ENCODE measurements at regions not wholly inside any gene's neighbourhood (a gene's known extent, or its start where the extent isn't known, plus 50 kb on each side); places are given as distances from the start of the nearest gene placed in this dataset.
"Not testable (repeated sequence)": the region's sequence is repeated elsewhere in the genome, so short reads cannot be mapped to it uniquely, and the experiment has no call there.

DNA sequence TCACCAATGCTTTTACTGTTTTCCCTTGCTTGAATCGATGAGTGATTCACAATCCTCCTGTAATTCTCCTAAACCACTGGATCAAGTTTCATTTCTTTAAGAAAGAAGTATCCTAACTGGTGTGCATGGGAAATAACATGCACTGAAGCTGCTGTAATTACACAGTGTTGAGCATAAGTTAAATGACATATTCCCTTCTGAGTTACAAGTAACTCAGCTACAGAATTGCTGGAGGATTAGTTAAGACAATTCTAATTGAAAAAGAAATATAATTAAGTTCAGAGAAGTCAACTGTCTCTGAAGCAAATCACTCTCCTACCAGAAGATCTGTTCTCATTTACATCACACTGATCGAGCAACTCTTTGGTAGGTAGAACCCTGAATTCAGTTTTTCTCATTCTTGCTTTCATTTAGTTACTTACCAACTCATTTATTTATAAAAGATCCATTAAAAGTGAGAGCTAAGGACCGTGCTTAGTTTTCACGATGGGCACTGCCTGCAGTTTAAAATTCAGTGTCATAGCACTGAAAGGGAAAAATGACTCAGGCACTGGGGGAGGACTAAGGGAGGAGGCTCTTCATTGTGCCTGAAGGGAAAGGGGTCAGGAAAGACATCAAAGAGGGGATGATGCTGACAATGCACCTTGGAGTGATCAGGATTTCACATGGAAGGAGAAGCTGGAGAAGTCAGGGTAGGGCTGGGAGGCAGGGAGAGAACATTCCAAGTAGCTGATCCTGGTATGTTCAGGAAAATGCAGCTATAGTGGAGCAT is 327.2 kb downstream of the EMP1 start:
- Histone ChIP-seq H3K79me2 (no peaks in the 10 kb centered on the region), H3K36me3 (replicated peaks; ENCODE audit: insufficient read depth, low read depth) (no peaks in the 10 kb centered on the region), H3K9me3 (ENCODE audit: low read depth) (no peaks in the 10 kb centered on the region), H3K4me2 (no peak overlapping the region), H2AFZ (no peak overlapping the region), H3K4me1 (ENCODE audit: insufficient read depth) (no peaks in the 10 kb centered on the region), H3K27me3 (no peaks in the 10 kb centered on the region), H4K20me1 (ENCODE audit: insufficient read depth, poor library complexity, severe bottlenecking) (no peaks in the 10 kb centered on the region), H3K9me2 (replicated peaks; ENCODE audit: insufficient read depth) (no peaks in the 10 kb centered on the region), H3K4me3 (no peak overlapping the region), H3K27ac (no peak overlapping the region)
- no peak for DNase-seq (ENCODE audit: low spot score)
- 58% methylated on average over 4 of the region's 4 CpGs for WGBS (ENCODE audit: low lambda C conversion rate, missing lambda C conversion rate)
- TF ChIP-seq EZH2phosphoT487 (IDR thresholded peaks at IDR 0.05; ENCODE audit: low read depth, severe bottlenecking, unreplicated experiment): no peak

DNA sequence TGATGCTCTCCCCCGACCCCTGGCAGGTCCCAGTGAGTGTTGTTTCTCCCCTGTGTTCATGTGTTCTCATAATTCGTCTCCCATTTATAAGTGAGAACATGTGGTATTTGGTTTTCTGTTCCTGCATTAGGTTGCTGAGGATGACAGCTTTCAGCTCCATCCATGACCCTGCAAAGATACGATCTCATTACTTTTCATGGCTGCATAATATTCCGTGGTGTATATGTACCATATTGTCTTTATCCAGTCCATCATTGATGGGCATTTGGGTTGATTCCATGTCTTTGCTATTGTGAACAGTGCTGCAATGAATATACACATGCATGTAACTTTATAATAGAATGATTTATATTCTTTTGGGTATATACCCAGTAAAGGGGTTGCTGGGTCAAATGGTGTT is 321.5 kb downstream of the EMP1 start:
- H4K20me1 ChIP-seq (ENCODE audit: insufficient read depth, poor library complexity, severe bottlenecking); H3K4me2 ChIP-seq; DNase-seq (ENCODE audit: low spot score); H3K9me2 ChIP-seq (replicated peaks; ENCODE audit: insufficient read depth); H3K27me3 ChIP-seq; H2AFZ ChIP-seq; H3K27ac ChIP-seq; H3K9me3 ChIP-seq (ENCODE audit: low read depth); H3K4me3 ChIP-seq; H3K36me3 ChIP-seq (replicated peaks; ENCODE audit: insufficient read depth, low read depth); H3K79me2 ChIP-seq; H3K4me1 ChIP-seq (ENCODE audit: insufficient read depth): not testable (repeated sequence)
- 94% methylated on average over 4 of the region's 4 CpGs for WGBS (ENCODE audit: low lambda C conversion rate, missing lambda C conversion rate)

DNA sequence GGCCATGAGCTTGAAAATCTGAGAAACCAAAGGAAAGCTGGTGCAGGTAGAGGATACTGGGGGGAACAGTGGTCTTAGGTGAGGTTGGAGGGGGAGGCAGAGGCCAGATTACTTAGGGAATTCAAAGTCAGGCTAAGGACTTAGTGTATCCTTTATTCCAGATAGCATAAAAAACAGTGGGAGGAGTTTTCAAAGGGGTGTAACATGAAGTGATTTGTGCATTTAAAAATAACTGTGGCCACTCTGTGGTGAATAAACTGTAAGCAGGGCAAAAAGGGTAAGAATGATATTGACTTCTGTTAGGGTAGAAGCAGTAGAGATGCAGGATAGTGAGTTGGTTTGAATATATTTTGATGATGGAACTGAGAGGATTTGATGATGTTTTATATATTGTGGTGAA is 313.2 kb downstream of the EMP1 start:
- no peaks in the 10 kb centered on the region for H3K79me2 ChIP-seq
- H3K27ac ChIP-seq: no peak overlapping the region
- H3K27me3 ChIP-seq: no peaks in the 10 kb centered on the region
- H4K20me1 ChIP-seq (ENCODE audit: insufficient read depth, poor library complexity, severe bottlenecking): no peaks in the 10 kb centered on the region
- no peak overlapping the region for H3K4me3 ChIP-seq
- H3K36me3 ChIP-seq (replicated peaks; ENCODE audit: insufficient read depth, low read depth): no peaks in the 10 kb centered on the region
- no peaks in the 10 kb centered on the region for H3K9me2 ChIP-seq (replicated peaks; ENCODE audit: insufficient read depth)
- no peaks in the 10 kb centered on the region for H3K9me3 ChIP-seq (ENCODE audit: low read depth)
- H3K4me2 ChIP-seq: no peak overlapping the region
- no peaks in the 10 kb centered on the region for H3K4me1 ChIP-seq (ENCODE audit: insufficient read depth)
- H2AFZ ChIP-seq: no peak overlapping the region
- DNase-seq (ENCODE audit: low spot score): no peak
- TF ChIP-seq EZH2phosphoT487 (IDR thresholded peaks at IDR 0.05; ENCODE audit: low read depth, severe bottlenecking, unreplicated experiment) (no peak), EZH2 (IDR thresholded peaks at IDR 0.05; ENCODE audit: borderline replicate concordance) (no peak)
- TF ChIP-seq, protein P1, sequence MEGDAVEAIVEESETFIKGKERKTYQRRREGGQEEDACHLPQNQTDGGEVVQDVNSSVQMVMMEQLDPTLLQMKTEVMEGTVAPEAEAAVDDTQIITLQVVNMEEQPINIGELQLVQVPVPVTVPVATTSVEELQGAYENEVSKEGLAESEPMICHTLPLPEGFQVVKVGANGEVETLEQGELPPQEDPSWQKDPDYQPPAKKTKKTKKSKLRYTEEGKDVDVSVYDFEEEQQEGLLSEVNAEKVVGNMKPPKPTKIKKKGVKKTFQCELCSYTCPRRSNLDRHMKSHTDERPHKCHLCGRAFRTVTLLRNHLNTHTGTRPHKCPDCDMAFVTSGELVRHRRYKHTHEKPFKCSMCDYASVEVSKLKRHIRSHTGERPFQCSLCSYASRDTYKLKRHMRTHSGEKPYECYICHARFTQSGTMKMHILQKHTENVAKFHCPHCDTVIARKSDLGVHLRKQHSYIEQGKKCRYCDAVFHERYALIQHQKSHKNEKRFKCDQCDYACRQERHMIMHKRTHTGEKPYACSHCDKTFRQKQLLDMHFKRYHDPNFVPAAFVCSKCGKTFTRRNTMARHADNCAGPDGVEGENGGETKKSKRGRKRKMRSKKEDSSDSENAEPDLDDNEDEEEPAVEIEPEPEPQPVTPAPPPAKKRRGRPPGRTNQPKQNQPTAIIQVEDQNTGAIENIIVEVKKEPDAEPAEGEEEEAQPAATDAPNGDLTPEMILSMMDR (IDR thresholded peaks at IDR 0.05; ENCODE audit: poor library complexity): no peak

DNA sequence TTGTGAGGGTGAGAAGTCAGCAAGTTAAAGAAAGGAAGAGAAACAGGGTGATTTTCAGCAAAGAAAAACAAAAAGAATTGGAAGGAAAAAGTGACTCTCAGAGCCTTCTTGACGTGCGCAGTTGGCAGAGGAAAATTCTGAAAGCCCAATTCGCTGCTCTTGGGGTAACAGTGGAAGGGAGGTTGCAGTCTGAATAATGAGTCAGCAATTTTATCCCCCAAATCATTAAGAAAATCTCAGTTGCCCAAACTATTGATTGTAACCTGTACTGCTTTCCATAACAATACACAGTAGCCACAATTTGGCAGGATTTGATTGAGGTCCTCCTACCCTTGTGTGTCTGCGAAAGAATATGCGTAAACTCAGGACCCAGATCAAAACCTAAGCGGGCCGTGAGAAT is 309.1 kb downstream of the EMP1 start:
- no peak for DNase-seq (ENCODE audit: low spot score)
- H4K20me1 ChIP-seq (ENCODE audit: insufficient read depth, poor library complexity, severe bottlenecking): no peaks in the 10 kb centered on the region
- H3K27me3 ChIP-seq: no peaks in the 10 kb centered on the region
- H3K4me2 ChIP-seq: no peak overlapping the region
- peaks cover 5% of the 10 kb centered on the region for H3K4me1 ChIP-seq (ENCODE audit: insufficient read depth)
- no peaks in the 10 kb centered on the region for H3K9me2 ChIP-seq (replicated peaks; ENCODE audit: insufficient read depth)
- no peak overlapping the region for H3K4me3 ChIP-seq
- H3K36me3 ChIP-seq (replicated peaks; ENCODE audit: insufficient read depth, low read depth): no peaks in the 10 kb centered on the region
- no peak overlapping the region for H2AFZ ChIP-seq
- H3K9me3 ChIP-seq (ENCODE audit: low read depth): no peaks in the 10 kb centered on the region
- TF ChIP-seq EZH2phosphoT487 (IDR thresholded peaks at IDR 0.05; ENCODE audit: low read depth, severe bottlenecking, unreplicated experiment): no peak
- TF ChIP-seq, protein P1 (IDR thresholded peaks at IDR 0.05; ENCODE audit: poor library complexity): no peak
- TF ChIP-seq EZH2 (IDR thresholded peaks at IDR 0.05; ENCODE audit: borderline replicate concordance): no peak
- H3K27ac ChIP-seq: no peak overlapping the region
- no peaks in the 10 kb centered on the region for H3K79me2 ChIP-seq
- WGBS (ENCODE audit: low lambda C conversion rate, missing lambda C conversion rate): 90% methylated on average over 7 of the region's 7 CpGs
